22Rv1 (cell line): ENCODE measurements at regions not wholly inside any gene's neighbourhood (a gene's known extent, or its start where the extent isn't known, plus 50 kb on each side); places are given as distances from the start of the nearest gene placed in this dataset.
"Not testable (repeated sequence)": the region's sequence is repeated elsewhere in the genome, so short reads cannot be mapped to it uniquely, and the experiment has no call there.

Source experiments
- ZFX ChIP-seq: fragments of 450-650 bp; IDR thresholded peaks from 2 replicates; pipeline ENCODE4 v1.6.1; 2017; ENCODE audit warnings: antibody characterized with exemption, borderline replicate concordance
- TF ChIP-seq, protein P1 (sequence below): fragments of 450-650 bp; IDR thresholded peaks from 2 replicates; pipeline ENCODE4 v1.5.1; 2017; ENCODE audit warnings: mild to moderate bottlenecking

DNA sequence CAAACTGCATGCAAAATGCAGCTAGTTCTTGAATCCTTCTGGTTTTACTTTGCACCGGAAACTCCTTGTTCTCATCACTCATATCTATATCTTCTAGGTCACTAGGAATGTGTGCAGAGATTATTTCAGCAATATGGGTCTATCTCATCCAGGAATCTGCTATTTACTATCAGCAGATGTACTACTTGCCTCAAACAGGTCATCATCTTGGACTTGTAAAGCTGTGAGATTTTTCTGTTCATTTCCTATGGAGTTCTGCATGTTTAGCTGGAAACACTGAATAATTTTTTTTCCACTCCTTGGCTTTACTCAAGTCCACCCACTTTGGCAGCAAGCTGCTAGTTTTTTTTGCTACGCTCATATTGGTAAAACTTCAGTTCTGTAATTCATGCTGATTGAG is 334.8 kb downstream of the RPIA start:
- TF ChIP-seq, protein P1, sequence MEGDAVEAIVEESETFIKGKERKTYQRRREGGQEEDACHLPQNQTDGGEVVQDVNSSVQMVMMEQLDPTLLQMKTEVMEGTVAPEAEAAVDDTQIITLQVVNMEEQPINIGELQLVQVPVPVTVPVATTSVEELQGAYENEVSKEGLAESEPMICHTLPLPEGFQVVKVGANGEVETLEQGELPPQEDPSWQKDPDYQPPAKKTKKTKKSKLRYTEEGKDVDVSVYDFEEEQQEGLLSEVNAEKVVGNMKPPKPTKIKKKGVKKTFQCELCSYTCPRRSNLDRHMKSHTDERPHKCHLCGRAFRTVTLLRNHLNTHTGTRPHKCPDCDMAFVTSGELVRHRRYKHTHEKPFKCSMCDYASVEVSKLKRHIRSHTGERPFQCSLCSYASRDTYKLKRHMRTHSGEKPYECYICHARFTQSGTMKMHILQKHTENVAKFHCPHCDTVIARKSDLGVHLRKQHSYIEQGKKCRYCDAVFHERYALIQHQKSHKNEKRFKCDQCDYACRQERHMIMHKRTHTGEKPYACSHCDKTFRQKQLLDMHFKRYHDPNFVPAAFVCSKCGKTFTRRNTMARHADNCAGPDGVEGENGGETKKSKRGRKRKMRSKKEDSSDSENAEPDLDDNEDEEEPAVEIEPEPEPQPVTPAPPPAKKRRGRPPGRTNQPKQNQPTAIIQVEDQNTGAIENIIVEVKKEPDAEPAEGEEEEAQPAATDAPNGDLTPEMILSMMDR: not testable (repeated sequence)
- not testable (repeated sequence) for TF ChIP-seq ZFX
